HG03196 (cell line): ENCODE measurements at regions not wholly inside any gene's neighbourhood (a gene's known extent, or its start where the extent isn't known, plus 50 kb on each side); places are given as distances from the start of the nearest gene placed in this dataset.

Experiments used
- ATAC-seq: cut with Tn5 transposase; IDR thresholded peaks from one replicate; pipeline ENCODE4 v1.9.1; 2021; ENCODE audit not compliant: unreplicated experiment

DNA sequence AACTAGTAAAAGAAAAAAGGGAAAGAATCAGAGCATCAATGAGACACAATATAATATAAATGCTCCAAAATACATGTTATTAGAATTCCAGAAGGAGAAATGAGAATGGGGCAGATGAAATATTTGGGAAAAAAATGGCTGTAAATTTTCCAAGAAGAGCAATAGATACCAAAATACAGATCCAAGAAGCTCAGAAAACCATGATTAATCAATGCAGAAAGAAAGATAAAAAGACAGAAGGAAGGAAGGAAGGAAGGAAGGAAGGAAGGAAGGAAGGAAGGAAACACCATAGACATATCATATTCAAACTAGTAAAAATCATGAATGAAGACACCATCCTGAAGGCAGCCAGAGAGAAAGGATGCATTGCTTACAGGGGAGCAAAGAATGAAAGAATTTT, 920.9 kb downstream of the EFNA5 start:
- no peak for ATAC-seq

DNA sequence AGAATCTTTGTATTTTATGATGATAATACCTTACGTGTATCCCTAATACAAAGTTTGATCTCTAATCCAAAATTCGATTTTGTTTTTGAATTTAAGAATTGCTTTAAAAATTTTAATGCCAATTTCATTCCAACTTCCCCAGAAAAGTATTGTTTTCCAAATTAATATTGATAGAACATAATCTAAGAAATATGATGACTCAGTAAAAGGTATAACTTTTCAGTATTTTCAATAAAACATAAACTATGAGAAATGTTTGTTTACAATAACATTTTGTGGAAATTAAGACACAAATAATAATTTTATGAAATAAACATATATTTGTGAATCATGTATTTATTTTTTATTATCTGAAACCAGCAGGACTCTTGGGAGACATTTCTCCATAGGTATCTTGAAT, 931.6 kb downstream of the EFNA5 start:
- ATAC-seq = no peak

DNA sequence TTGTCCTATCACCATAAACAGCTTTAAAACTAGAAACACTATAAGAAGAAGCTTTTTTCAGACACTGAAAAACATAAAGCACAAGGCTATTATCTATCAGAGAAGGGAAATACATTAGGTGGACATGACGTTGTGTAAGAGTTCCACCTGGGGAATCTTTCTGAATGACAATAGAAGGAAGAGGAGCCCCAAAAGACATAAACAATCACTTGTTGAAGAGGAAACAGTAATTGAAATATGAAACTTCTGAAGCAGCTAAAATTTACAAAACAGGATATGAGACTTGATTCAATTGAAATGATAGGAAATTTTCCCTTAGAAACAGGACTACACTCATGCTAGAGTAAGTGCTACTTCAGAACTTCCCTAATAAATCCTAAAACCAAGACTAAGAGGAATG, 933.6 kb downstream of the EFNA5 start:
- no peak for ATAC-seq

DNA sequence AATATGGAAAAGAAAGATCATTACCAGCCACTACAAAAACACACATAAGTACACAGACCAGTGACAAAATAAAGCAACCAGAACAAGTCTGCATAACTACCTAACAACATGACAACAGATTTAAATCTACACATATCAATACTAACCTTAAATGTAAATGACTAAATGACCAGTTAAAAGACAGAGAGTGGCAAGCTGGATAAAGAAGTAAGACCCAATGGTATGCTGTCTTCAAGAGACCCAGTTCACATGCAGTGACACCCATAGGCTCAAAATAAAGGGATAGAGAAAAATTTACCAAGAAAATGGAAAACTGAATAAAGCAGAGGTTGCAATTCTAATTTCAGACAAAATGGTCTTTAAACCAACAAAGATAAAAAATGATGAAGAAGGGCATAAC, 938.1 kb downstream of the EFNA5 start:
- no peak for ATAC-seq

DNA sequence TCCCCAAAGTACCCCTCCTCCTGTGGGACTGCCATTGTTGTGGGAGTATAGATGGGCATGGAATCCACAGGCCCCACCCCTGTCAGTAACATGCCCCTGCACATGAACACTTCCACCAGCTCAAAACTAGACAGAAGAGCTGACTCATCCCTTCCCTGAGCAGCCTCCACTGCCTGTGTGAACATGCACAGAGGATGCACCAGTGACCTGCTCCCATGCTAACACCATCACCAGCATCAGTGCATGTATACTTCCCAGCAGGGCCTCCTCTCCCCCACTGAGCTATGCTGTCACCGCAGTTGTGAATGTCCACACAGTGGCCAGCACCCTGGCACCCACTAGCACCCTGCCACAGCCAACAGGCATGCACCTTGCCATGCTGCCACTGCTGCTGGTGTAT, 939.8 kb downstream of the EFNA5 start:
- no peak for ATAC-seq

DNA sequence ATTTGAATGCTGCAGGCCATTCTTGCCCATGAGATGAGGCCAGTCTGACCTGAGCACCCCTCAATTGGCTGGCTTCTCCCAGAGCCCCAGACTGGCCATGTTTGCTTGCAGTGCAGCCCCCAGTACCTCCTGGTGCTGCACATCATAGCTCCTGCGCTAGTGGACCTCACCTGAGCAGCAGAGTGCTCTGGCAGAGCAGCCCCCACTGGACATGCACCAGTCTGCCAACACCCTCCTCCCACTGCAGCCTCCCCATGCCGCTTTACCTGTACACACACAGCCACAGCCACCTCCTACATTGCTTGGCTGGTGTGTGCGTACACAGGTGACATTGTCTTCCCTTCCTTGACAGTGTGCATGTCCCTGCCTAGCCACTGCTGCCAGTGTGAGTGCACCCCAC, 940.2 kb downstream of the EFNA5 start:
- no peak for ATAC-seq

DNA sequence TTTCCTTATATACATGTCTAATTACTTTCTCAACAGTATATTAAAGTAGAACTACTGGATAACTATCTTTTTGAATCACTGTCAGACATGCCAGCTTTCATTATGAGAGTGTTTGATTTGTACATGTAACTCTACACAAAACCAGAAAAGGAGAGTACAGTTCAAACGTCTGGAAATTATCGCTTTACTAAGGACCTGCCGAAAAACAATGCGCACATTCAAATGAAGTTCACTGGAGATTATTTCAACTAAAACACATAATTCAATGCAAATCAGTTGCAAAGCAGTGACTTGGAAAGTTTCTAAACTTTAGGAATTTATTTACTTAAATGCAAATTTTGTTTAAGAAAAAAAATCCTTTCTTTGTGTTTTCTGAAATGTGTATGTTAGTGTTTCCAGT, 942.5 kb downstream of the EFNA5 start:
- ATAC-seq = no peak

DNA sequence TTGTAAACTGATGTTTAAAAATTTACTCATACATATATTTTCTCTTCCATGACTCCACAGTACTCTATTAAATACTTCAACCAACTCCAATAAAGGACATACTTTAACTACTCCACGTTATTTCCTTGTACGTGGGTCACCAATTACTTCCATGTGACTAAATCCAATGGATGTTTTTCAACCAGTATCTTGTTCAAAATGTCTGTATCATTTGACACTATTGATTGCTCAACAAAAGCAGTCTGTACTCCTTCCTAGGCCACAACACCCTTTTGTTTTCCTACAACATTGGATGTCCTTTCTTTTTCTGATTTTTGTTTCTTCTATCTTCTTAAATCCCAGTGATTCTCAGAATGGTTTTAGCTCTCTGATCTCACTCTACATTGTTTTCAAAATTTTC, 943.7 kb downstream of the EFNA5 start:
- ATAC-seq = no peak

DNA sequence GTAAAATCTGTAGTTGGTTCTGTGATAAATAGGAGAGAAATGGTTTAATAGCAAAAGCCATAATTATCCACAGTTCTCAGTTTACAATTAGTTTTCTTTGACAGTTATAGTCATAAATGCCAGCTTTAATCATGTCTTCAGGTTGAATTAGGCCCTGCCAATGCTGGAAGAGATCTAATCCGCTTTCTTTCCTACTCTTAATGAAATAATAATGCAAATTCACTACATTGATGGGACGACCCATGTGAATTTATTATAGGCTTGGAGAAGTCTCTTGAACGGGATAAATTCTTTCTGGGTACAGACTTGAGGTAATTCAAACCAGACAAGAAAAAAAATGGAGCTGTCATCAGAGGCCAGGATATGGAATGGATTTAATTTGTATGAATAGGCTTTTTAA, 950.4 kb downstream of the EFNA5 start:
- no peak for ATAC-seq

DNA sequence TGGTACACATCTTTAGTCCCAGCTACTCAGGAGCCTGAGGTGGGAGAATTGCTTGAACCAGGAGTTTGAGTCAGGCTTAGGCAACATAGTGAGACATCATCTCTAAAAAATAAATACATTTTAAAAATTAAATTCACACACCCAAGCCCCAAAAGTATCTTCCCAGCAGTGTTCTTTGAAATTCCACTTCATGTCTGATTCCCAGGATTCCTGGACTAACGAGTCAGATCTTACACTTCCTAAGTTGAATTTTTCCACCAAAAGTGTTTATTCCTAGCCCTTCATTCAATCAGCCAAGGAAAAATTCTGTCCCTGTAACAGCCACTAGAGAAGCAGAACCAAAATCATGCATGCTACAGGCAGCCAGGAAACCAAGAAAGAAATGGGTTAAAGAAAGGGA, 970.9 kb downstream of the EFNA5 start:
- no peak for ATAC-seq

DNA sequence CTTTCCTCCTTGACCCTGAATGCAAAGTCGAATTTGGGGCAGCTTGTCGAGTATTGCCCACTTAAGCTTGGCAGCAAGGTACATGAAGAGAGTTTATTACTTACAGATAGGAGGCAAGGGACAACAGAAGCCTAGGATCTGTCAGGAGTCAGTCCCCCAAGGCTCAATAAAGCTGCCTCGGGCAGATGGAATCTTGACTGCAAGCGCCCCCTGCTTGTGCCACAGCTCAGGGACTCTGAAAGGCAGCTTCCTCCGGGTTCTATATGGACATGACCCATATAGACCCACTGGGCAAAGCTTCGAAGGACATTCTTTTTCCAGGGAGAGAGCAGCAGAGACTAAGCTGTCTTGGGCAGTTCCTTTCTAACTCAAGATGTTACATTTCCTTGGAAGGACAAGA, 971.5 kb downstream of the EFNA5 start:
- no peak for ATAC-seq

DNA sequence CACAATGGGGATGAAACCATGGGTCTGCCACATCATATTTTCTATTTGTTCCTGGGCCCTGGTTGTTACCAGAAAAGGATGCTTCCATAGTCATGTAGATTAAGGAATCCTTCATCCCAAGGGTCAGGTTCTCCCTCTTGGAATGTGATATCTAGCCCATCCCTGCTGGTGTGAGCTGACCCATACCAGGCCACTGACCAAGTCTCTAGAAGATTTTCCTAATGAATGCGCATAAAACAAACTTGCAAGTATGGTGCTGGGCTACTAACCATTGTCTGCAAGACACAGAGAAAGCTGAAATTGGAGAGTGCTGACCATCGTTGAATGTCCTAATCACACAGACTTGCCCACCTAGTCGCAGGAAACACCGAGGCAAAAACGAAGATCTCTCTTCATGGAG, 972.6 kb downstream of the EFNA5 start:
- no peak for ATAC-seq

DNA sequence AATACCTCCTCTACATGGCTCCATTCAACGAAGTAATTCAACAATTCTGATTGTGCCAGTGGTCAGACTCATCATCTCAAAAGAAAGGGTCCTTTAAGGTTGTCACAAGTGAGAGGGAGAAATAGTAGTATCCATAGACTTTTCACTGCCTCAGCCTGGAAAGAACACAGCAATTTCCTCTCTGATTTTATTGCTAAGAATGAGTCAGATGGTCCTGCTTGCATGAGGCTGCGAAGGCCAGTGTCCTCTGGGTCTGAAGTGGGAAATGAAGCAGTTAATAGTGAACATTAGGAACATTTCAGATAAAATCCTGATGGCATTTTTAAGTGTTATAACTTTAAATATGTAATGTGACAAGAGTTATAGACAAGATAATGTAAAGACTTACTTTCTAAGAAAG, 979.0 kb downstream of the EFNA5 start:
- no peak for ATAC-seq

DNA sequence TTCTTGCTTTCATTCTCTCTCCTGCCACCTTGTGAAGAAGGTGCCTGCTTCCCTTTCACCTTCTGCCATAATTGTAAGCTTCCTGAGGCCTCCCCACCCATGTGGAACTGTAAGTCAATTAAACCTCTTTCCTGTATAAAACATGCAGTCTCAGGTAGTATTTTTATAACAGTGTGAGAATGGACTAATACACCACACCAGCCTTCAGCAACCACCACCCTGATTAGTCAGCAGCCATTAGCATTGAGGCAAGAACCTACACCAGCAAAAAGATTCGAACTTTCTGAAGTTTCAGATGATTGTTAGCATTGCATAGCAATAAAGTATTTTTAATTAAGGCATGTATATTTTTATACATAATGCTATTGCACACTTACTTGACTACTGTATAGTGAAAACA, 980.2 kb downstream of the EFNA5 start:
- no peak for ATAC-seq

DNA sequence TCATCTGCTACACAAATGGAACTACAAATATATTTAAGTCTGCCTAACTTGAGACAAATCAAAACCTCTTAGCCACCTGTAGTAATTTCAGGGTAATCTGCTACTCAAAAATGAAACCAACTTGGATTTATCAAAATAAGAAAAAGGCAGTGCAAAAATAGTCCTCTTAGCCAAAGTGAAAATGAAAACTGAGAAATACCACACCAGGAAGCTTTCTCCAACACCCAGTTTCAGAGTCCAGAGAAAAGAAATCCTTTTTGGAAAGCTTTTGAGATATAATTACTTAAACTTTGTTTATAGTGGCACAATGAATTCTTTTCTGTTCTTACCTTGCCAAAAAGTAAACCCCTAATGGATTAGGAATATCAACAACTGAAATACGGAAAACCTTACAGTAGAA, 990.4 kb downstream of the EFNA5 start:
- ATAC-seq = no peak

DNA sequence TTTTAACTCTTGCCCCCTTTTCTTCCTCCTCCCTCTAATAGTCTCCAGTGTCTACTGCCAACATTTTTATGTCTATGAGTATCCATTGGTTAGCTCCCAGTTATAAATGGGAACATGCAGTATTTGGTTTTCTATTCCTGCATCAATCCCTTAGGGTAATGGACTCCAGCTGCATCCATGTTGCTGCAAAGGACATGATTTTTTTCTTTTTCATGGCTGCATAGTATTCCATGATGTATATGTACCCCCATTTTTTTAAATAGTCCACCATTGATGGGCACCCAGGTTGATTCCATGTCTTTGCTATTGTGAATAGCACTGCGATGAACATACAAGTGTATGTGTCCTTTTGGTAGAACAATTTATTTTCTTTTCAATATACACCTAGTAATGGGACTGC, 993.7 kb downstream of the EFNA5 start:
- no peak for ATAC-seq

DNA sequence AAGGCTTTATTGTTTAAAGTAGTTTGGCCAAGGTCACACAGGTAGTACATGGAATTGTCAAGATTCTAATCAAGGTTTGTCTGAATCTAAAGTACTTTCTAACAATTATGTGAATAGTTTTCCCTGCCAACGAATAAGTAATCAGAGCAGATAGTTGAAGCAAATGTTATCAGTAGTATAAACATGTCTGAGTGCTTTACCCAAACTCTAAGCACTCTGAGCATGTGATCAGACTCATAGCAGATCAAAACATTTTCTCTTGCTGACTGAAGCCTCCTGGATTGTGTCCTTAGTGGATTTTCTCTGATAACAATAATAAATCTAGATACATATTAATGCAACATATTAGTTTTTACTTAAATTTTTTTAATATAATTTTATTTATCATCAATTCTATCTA, 995.0 kb downstream of the EFNA5 start:
- no peak for ATAC-seq

DNA sequence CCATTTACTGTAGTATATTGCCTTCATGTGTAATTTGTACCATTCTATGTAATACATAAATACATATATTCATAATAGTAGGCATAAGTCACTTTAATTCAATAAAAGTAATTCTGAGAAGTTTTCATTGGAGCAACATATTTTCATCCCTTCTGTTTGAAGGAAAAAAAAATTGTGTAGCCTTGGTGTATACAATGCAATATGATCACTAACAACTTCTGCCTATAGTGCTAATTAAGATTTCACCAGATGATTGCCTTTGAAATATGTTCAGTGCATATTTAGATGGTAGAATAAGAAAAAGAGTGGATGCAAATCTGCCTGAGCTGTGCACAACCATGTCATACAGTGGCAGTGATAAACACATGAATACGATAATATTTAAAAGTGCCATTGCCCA, 996.8 kb downstream of the EFNA5 start:
- no peak for ATAC-seq

DNA sequence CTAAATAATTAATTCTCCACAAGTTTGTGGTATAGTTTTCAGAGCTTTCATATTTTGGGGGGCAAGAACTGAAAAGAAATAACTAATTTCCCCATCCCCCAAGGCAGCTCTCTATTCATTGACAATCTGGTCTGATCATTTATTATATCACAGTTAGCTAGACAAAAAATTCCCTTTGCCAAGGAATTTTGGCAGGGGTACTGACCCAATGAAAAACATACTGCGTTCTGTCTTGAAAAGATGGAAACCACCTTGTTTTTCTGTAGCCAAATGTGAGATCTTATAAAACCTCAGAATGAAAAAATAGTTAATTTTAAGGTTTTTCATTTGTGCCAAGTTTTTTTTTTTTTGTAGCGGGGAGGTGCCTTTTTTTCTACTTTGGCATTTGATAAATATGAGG, 1008.9 kb downstream of the EFNA5 start:
- no peak for ATAC-seq

DNA sequence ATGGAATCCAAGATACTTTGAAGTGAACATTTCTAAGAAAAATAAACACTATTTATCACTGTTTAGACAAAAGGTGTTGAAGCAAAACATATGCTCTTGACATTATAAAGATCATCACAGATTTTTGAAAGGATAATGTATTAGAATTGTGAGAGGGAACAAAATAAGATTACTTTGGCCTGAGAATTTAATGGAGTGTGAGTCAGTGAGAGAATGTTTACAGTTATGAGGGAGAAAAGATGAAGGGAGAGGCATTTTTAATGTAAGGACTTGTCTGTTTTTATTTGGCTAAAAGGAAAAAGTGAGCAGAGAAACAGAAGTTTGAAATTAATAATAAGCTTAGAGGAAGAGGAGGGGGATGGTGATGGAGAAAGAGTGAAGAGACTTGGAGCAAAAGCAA, 1010.1 kb downstream of the EFNA5 start:
- ATAC-seq = no peak

DNA sequence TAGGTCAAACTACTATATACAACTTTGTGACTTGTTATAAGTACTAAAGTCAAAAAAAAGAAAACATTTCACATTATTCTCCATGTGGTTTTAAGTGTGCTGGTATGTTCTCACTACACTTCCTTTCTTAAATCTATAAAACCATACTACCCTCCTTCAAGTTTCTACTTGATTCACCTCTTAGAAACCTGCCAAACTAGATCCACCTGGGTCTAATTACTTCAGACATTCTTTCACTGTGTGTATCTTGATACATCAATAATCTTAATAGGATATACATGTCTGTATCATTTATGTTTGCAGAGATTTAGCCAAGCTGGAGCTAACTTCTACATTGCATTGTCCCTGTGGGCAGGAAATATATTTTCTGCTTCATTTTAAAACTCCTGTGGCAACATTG, 1012.6 kb downstream of the EFNA5 start:
- no peak for ATAC-seq

DNA sequence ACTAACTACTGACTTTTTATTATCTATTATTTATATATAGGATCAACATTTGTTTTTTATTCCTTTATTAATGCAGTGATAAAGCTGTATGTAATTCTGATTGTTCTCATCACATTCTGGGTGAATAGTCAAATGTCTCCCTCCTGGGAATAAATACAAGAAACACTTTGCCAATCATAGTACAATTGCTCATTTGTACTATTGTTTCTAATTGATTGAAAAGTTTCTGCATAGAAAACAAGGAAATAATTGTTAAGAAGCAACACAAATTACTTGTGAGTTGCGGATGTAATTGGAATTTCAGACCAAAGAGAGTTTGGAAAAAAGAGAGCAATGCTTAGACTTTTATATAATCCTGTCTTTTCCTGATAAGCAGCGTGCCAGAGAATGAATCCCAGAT, 1013.9 kb downstream of the EFNA5 start:
- no peak for ATAC-seq

DNA sequence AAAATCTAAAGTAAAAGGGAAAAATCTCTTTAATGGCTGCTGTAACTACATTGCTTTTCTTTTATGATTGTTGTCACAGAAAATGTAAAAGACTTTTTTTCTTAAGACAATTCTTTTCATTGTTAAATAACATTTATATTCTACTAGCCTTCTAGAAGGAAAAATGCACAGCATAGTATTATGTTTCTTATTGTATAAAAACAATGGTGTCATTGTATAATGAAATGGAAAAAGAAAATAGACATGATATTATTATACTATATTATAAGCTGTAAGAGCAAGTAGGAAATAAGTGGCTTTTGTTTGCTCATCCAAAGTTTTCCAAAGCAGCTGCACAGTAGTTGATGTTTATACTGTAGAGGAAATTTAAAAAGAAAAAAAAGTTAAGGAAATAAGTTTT, 1021.7 kb downstream of the EFNA5 start:
- ATAC-seq = no peak

DNA sequence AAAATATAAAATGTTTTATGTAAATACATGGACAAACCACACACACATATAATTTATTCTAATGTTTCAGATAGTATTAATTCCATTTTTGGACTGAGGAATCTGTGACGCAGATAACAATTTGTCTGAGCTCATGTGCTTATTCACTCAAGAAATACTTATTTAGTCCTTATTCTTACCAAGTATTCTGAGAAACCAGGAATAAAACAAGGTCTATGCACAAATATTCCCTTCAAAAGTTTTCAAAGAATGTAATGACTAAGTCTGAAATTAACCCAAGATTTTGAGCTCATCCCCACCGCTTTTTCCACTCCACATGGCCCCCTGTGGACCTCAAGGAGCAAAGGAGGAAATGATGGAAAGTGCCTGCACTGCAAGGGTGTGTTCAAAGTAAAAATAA, 1022.3 kb downstream of the EFNA5 start:
- ATAC-seq = no peak
